WERI-Rb-1 (cell line): ENCODE measurements at regions not wholly inside any gene's neighbourhood (a gene's known extent, or its start where the extent isn't known, plus 50 kb on each side); places are given as distances from the start of the nearest gene placed in this dataset.
"Not testable (repeated sequence)": the region's sequence is repeated elsewhere in the genome, so short reads cannot be mapped to it uniquely, and the experiment has no call there.

ENCODE experiments used
- DNase-seq: peaks from one replicate; pipeline ENCODE4 v3.0.0-alpha.2; 2020
- H3K27ac ChIP-seq: fragments of 250-450 bp; sonication (Bioruptor Pico); 2 replicates; pipeline ENCODE4 v1.5.1; 2020; ENCODE audit warnings: mild to moderate bottlenecking, moderate library complexity
- H3K27me3 ChIP-seq: fragments of 250-450 bp; sonication (Bioruptor Pico); 2 replicates; pipeline ENCODE4 v1.5.1; 2021; ENCODE audit warnings: mild to moderate bottlenecking, low read depth, moderate library complexity; ENCODE audit not compliant: insufficient read depth, severe bottlenecking
- H3K36me3 ChIP-seq: fragments of 250-450 bp; sonication (Bioruptor Pico); 2 replicates; pipeline ENCODE4 v1.5.1; 2020; ENCODE audit warnings: mild to moderate bottlenecking, moderate library complexity
- H3K4me3 ChIP-seq: 2 replicates; pipeline ENCODE4 v1.5.1; 2011; ENCODE audit warnings: low read depth, mild to moderate bottlenecking, control low read depth, low read length
- H3K9me3 ChIP-seq: fragments of 250-450 bp; sonication (Bioruptor Pico); 2 replicates; pipeline ENCODE4 v1.5.1; 2021; ENCODE audit warnings: mild to moderate bottlenecking, moderate library complexity; ENCODE audit not compliant: severe bottlenecking
- TF ChIP-seq, protein P1 (sequence below): IDR thresholded peaks from 2 replicates; pipeline ENCODE4 v1.5.1; 2011; ENCODE audit warnings: low read depth, mild to moderate bottlenecking, control low read depth, inconsistent platforms, low read length

DNA sequence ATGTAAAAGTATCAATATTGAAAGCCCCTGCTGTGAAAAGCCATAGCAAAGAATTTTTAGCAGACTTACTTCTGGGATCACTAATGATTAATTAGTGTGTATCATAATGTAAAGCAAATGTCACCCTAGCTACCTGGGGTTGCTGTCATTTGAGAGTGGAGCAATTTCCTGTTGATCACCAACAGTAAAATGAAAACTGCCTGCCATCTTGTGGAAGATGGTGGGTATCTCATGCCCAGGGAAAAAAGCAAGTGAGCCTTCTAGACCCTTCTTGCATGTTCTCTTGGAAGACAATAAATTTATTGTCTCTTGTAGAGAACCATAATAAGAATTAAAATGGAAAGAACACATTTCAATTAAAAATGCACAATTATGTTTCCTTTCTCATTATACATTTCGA is 360.2 kb downstream of the ZIC3 start:
- Histone ChIP-seq H3K27ac (no peak overlapping the region), H3K27me3 (peaks cover 33% of the 10 kb centered on the region), H3K36me3 (no peaks in the 10 kb centered on the region), H3K4me3 (no peak overlapping the region), H3K9me3 (no peaks in the 10 kb centered on the region)
- no peak for DNase-seq
- TF ChIP-seq, protein P1, sequence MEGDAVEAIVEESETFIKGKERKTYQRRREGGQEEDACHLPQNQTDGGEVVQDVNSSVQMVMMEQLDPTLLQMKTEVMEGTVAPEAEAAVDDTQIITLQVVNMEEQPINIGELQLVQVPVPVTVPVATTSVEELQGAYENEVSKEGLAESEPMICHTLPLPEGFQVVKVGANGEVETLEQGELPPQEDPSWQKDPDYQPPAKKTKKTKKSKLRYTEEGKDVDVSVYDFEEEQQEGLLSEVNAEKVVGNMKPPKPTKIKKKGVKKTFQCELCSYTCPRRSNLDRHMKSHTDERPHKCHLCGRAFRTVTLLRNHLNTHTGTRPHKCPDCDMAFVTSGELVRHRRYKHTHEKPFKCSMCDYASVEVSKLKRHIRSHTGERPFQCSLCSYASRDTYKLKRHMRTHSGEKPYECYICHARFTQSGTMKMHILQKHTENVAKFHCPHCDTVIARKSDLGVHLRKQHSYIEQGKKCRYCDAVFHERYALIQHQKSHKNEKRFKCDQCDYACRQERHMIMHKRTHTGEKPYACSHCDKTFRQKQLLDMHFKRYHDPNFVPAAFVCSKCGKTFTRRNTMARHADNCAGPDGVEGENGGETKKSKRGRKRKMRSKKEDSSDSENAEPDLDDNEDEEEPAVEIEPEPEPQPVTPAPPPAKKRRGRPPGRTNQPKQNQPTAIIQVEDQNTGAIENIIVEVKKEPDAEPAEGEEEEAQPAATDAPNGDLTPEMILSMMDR, result 0 out of 2 replicates have a peak, but pooled peaks have one; percentile 12

DNA sequence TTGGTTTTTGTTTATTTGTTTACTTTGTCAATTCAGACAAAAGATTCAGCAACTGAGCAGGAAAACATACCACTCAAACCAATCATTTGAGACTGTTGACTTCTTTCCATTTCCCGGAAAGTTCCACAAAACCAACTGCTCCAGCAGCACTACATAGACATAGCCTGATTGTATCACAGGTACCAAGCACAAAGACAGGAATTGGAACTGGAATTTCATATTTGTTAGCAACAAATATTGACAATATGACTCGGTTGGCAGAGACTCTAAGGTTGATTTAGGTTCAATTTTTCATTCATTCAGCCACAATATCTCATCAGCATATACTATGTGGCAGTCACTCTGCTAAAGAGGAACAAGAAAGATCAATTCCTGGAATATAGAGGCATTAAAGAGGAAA is 364.0 kb downstream of the ZIC3 start:
- Histone ChIP-seq H3K27me3 (peaks cover 32% of the 10 kb centered on the region), H3K36me3 (no peaks in the 10 kb centered on the region), H3K9me3 (no peaks in the 10 kb centered on the region), H3K27ac (no peak overlapping the region), H3K4me3 (no peak overlapping the region)
- no peak for DNase-seq
- TF ChIP-seq, protein P1, result no peak

DNA sequence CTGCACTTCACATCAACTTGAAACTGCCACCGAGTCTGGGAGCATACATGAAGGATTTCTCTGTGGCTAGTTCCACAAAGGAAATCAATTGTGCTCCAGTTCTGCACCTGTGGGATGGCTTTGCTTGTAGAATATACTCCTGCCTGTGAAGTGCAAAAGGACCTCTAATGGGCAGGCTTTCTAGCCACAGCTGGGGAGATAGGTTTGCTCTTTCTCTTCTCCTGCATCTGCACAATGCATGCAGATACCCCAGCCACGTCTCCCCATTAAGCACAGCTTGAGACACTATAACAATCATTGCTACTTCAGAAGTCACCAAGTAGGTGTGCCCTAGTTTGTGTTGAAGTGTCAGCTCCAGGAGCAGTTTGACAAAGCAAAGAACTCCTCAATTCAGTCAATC is 364.6 kb downstream of the ZIC3 start:
- TF ChIP-seq, protein P1, result no peak
- DNase-seq, result no peak
- Histone ChIP-seq H3K9me3 (no peaks in the 10 kb centered on the region), H3K36me3 (no peaks in the 10 kb centered on the region), H3K4me3 (no peak overlapping the region), H3K27ac (no peak overlapping the region), H3K27me3 (peaks cover 32% of the 10 kb centered on the region)

DNA sequence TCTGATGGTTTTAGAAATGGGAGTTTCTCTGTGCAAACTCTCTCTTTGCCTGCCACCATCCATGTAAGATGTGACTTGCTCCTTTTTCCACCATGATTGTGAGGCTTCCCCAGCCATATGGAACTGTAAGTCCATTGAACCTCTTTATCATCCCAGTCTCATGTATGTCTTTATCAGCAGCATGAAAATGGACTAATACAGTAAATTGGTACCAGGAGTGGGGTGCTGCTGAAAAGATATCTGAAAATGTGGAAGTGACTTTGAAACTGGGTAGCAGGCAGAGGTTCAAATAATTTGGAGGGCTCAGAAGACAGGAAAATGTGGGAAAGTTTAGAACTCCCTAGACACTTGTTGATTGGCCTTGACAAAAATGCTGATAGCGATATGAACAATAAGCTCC is 368.3 kb downstream of the ZIC3 start:
- not testable (repeated sequence) for H3K9me3 ChIP-seq, H3K4me3 ChIP-seq, H3K36me3 ChIP-seq

DNA sequence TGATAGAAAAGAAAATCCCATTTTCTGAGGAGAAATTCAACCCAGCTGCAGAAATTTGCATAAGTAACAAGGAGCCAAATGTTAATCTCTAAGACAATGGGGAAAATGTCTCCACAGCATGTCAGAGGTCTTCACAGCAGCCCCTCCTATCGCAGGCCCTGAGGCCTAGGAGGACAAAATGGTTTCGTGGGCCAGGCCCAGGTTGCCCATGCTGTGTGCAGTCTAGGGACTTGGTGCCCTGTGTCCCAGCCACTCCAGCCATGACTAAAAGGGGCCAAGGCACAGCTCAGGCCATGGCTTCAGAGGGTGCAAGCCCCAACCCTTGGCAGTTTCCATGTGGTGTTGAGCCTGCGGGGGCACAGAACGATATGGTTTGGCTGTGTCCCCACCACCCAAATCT is 369.0 kb downstream of the ZIC3 start:
- DNase-seq, H3K9me3 ChIP-seq, H3K36me3 ChIP-seq, H3K4me3 ChIP-seq, H3K27ac ChIP-seq, H3K27me3 ChIP-seq: not testable (repeated sequence)

More for the DNA sequence above, 368.3 kb downstream of the ZIC3 start:
- DNase-seq, H3K27ac ChIP-seq: not testable (repeated sequence)
- peaks cover 14% of the 10 kb centered on the region for H3K27me3 ChIP-seq

DNA sequence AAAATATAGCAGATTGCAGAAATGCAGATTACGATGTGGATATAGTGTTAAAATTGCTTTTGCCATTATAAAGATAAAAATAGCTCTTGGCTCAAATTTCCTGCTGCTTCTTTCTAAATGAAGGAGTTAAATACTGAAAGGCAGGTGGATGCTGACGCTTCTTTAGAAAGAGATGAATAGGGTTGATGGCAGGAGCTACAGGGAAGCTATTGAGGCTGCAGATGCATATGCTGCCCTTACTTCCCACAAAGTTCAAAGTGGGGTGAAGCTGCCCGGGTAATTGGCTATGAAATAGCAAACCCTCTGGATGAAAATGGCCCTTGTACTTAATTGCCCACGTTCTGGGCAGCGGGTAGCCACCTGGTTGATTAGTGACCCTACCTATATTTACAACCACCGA is 379.5 kb downstream of the ZIC3 start:
- no peak for DNase-seq
- Histone ChIP-seq H3K9me3 (no peaks in the 10 kb centered on the region), H3K27ac (no peak overlapping the region), H3K4me3 (no peak overlapping the region), H3K36me3 (no peaks in the 10 kb centered on the region), H3K27me3 (peaks cover 7% of the 10 kb centered on the region)
- TF ChIP-seq, protein P1, result no peak

DNA sequence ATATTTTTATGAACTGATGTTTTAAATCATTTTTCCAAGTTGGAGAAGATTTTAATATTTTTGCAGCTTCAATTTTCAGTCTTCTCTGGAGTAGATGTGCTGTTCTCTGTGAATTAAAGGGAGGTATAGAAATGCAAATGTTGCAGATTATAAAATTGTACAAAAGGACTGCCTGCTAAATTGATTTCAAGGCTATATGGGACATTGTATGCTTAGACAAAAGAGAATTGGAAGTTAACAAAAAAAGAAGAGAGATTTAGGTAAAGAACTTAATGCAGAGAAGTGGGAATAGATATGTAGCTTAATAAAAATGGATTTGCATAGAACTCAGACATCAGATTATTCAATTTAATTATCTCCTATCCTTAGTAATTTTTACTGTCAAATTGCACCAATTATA is 403.3 kb downstream of the ZIC3 start:
- Histone ChIP-seq H3K9me3 (no peaks in the 10 kb centered on the region), H3K4me3 (no peak overlapping the region), H3K27ac (no peak overlapping the region), H3K27me3 (peaks cover 10% of the 10 kb centered on the region), H3K36me3 (no peaks in the 10 kb centered on the region)
- DNase-seq, result no peak
- TF ChIP-seq, protein P1, result no peak
